Fibroblast of mammary gland (primary cell): ENCODE measurements at regions not wholly inside any gene's neighbourhood (a gene's known extent, or its start where the extent isn't known, plus 50 kb on each side); places are given as distances from the start of the nearest gene placed in this dataset.

Source experiments
- DNase-seq: peaks from one replicate; pipeline ENCODE4 v3.0.0-alpha.2; 2010; ENCODE audit warnings: low read depth
- H3K4me3 ChIP-seq: 2 replicates; pipeline ENCODE4 v1.5.1; 2011; ENCODE audit warnings: low read depth, mild to moderate bottlenecking, low read length, moderate library complexity; ENCODE audit not compliant: control insufficient read depth
- CTCF ChIP-seq: conservative IDR thresholded peaks from 2 replicates; pipeline ENCODE4 v1.5.1; 2011; ENCODE audit warnings: low read depth, low read length, inconsistent platforms; ENCODE audit not compliant: control insufficient read depth, insufficient read depth

- peak overlapping the region; percentile 60 for H3K4me3 ChIP-seq
- no peak for TF ChIP-seq CTCF
- DNase-seq, result no peak
Measured at GRCh38 chr3:115513416-115513800, 109.9 kb upstream of the GAP43 start.

- no peak overlapping the region for H3K4me3 ChIP-seq
- peak; percentile 23 for DNase-seq
- TF ChIP-seq CTCF, result no peak
Measured at GRCh38 chr3:115517457-115518050, 105.8 kb upstream of the GAP43 start.

GRCh38 chr3:115518100-115518852 is 105.0 kb upstream of the GAP43 start:
- no peak for TF ChIP-seq CTCF
- H3K4me3 ChIP-seq, result no peak overlapping the region
- peak; percentile 95 for DNase-seq

- no peak for TF ChIP-seq CTCF
- no peak overlapping the region for H3K4me3 ChIP-seq
- no peak for DNase-seq
Measured at GRCh38 chr3:115520241-115520640, 103.1 kb upstream of the GAP43 start.

- H3K4me3 ChIP-seq, result no peak overlapping the region
- peak; percentile 22 for DNase-seq
- no peak for TF ChIP-seq CTCF
Measured at GRCh38 chr3:115520651-115521245, 102.6 kb upstream of the GAP43 start.

- no peak for TF ChIP-seq CTCF
- DNase-seq, result no peak
- no peak overlapping the region for H3K4me3 ChIP-seq
Measured at GRCh38 chr3:115523458-115523857, 99.9 kb upstream of the GAP43 start.

GRCh38 chr3:115524549-115524948 is 98.8 kb upstream of the GAP43 start:
- no peak for TF ChIP-seq CTCF
- H3K4me3 ChIP-seq, result no peak overlapping the region
- no peak for DNase-seq
